ENCODE measurements at regions not wholly inside any gene's neighbourhood (a gene's known extent, or its start where the extent isn't known, plus 50 kb on each side); places are given as distances from the start of the nearest gene placed in this dataset.

DNA sequence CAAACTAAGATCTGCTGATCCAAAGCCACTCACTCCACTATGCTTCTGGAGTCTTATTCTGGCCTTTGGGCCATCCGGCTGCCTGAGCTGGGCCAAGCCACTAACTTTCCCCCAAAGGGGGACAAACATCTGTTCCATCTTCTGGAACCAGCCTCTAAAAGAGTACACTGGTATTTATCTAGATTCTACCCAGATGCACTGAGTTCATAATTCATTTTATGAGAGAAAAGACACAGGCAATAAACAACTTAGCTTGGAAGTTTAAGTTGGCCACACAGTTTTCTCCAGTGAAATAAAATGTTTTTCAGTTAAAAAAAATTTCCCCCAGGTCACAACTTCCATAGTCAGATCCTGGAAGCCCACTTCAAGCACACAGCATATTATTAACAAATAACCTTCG is 80.1 kb upstream of the ARHGEF3 start:
- Histone ChIP-seq H3K9ac (ENCODE audit: low read depth, low read length) (no peak overlapping the region), H3K27ac (ENCODE audit: low read depth, low read length) (no peak overlapping the region), H3K36me3 (ENCODE audit: control insufficient read depth, insufficient read depth, low read length) (no peaks in the 10 kb centered on the region), H3K4me3 (ENCODE audit: low read depth, low read length) (no peak overlapping the region), H3K9me3 (ENCODE audit: control insufficient read depth, insufficient read depth, low read length) (no peaks in the 10 kb centered on the region), H3K4me1 (ENCODE audit: control insufficient read depth, insufficient read depth, low read length) (peaks cover 7% of the 10 kb centered on the region; the same call in 1 of the 2 replicates), H3K27me3 (ENCODE audit: control insufficient read depth, insufficient read depth, low read length) (no peaks in the 10 kb centered on the region)

DNA sequence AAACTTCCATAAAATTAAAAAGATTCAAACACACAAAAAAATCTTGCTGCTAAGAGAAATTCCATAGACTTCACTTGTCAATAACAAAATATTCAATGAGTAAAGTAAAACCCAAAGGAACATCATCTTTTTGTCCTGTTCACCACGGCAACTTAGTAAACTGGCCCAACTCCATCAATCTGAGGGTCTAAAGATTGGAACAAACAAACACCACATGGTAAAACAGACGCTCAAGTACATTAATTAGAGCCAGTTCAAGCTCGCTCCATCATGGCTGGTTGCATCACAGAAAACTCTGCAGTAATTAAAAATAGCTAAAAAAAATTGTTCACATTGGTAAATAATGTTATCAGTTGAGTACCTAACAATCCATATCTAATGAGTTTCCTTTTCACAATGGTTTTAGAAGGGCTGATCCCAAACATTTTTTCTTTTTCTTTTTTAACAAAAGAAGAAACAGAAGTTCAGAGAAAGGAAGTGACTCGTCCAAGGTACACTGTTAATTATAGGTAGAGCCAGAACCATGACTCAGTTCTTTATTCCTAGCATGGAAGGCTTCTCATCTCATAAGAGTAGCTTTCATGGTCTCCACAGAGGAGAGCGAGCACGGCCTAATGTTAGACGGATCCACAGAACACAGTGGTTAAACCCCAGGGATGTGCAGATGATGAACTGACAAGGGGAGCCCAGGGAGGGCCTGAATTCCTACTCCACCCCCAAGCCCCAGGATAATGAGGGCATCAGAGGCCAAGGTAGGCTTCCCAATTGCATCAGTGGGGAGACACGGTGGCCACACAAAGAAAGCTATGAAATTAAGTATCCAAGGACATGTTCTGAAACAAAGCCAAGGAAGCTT is 79.2 kb upstream of the ARHGEF3 start:
- Histone ChIP-seq H3K4me1 (ENCODE audit: control insufficient read depth, insufficient read depth, low read length) (peaks cover 7% of the 10 kb centered on the region; the same call in 1 of the 2 replicates), H3K4me3 (ENCODE audit: low read depth, low read length) (no peak overlapping the region), H3K27ac (ENCODE audit: low read depth, low read length) (no peak overlapping the region), H3K36me3 (ENCODE audit: control insufficient read depth, insufficient read depth, low read length) (no peaks in the 10 kb centered on the region), H3K27me3 (ENCODE audit: control insufficient read depth, insufficient read depth, low read length) (no peaks in the 10 kb centered on the region), H3K9ac (ENCODE audit: low read depth, low read length) (no peak overlapping the region), H3K9me3 (ENCODE audit: control insufficient read depth, insufficient read depth, low read length) (no peaks in the 10 kb centered on the region)

DNA sequence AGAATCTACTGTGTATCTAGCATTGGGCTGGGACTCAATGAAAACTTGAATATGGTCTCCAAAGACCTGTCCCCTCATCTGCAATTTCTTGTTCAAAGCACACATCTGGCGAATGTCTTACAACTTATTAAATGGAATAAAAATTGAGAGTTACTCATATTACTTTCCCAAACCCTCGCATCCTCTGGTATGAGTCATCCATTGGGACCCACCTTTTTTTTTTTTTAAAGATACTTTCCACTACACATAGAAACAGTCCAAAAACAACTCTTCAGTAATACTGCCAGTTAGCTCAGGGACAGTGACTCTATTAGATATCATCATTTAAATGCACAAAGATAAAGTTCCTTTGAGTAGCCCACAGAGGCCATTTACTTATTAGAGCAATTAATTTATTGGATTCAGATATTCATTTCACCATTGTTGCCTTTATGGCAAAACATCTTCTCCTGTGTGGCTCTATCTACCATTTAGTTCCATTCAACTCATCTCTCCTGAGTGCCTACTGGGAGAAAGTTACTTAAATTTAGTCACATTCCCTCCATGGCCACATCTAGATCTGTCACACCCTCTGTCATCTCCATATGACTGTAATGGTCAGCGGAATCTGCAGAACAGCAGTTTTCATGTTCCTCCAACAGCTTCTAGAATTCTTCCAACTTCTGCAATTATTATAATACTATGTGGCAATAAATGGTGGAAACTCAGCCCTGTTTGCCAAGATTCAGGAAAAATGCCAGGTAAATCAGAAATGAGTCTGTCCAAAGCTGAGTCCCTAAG is 77.9 kb upstream of the ARHGEF3 start:
- Histone ChIP-seq H3K36me3 (ENCODE audit: control insufficient read depth, insufficient read depth, low read length) (no peaks in the 10 kb centered on the region), H3K27ac (ENCODE audit: low read depth, low read length) (no peak overlapping the region), H3K9me3 (ENCODE audit: control insufficient read depth, insufficient read depth, low read length) (no peaks in the 10 kb centered on the region), H3K4me1 (ENCODE audit: control insufficient read depth, insufficient read depth, low read length) (peaks cover 7% of the 10 kb centered on the region; the same call in 1 of the 2 replicates), H3K4me3 (ENCODE audit: low read depth, low read length) (no peak overlapping the region), H3K27me3 (ENCODE audit: control insufficient read depth, insufficient read depth, low read length) (no peaks in the 10 kb centered on the region), H3K9ac (ENCODE audit: low read depth, low read length) (no peak overlapping the region)

DNA sequence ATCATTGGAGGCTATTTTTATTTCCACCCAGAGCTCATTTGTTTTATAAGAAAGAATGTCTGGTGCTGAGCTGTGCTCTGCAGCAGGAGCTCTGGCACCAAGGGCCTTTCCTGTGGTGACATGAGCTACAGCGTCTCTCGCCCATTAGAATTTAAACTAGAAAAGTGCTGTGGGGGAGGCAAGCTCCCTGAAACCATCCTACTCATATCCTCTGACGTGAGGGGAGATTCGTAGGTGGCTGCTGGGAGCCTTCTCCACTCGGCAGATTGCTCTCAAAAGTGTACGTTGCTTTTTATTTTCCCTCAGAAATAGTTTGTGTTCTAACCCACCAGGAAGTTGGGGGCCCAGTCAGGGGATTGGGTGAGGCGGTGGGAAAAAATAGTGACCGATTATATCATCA is 76.3 kb upstream of the ARHGEF3 start:
- no peaks in the 10 kb centered on the region for H3K9me3 ChIP-seq (ENCODE audit: control insufficient read depth, insufficient read depth, low read length)
- H3K36me3 ChIP-seq (ENCODE audit: control insufficient read depth, insufficient read depth, low read length): no peaks in the 10 kb centered on the region
- no peak overlapping the region for H3K4me3 ChIP-seq (ENCODE audit: low read depth, low read length)
- peaks cover 7% of the 10 kb centered on the region; the same call in 1 of the 2 replicates for H3K4me1 ChIP-seq (ENCODE audit: control insufficient read depth, insufficient read depth, low read length)
- H3K27ac ChIP-seq (ENCODE audit: low read depth, low read length): no peak overlapping the region
- H3K9ac ChIP-seq (ENCODE audit: low read depth, low read length): no peak overlapping the region
- H3K27me3 ChIP-seq (ENCODE audit: control insufficient read depth, insufficient read depth, low read length): no peaks in the 10 kb centered on the region

DNA sequence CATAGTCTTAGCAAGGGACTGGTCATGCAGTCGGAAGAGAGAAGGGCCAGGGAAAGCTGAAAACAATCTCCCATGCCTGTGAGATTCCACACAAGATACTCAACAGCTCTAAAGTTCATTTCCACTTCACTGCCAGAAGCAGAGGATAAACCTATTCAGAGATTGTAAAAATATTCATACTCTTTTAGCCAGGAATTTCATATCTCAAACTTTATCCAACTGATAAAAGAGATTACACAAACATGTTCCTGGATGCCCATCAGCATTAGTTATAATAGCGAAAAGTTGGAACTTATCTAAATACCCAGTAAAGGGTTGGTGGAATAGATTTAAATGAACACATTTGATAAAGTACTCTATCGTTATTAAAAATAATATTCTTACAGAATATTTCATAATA is 75.2 kb upstream of the ARHGEF3 start:
- no peak overlapping the region for H3K4me3 ChIP-seq (ENCODE audit: low read depth, low read length)

DNA sequence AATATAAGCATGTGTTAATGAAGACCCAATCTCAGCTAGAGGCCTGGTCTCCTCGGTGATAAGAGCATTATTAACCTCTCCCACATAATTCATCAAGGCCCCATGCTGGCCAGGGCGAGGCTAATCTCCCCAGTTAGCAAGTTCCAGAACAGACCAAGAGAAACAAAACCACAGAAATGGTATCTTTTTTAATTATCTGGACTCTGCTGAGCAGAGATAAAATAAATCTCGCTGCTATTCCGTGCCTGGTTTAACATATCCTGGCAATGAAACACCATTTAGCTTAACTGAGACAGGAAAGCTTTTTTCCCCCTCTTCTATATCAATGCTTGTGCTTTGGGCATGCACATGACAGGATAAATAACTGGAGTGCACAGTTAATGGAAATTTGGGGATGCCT is 72.5 kb upstream of the ARHGEF3 start:
- no peaks in the 10 kb centered on the region for H3K27me3 ChIP-seq (ENCODE audit: control insufficient read depth, insufficient read depth, low read length)
- H3K27ac ChIP-seq (ENCODE audit: low read depth, low read length): no peak overlapping the region
- no peaks in the 10 kb centered on the region for H3K9me3 ChIP-seq (ENCODE audit: control insufficient read depth, insufficient read depth, low read length)
- no peak overlapping the region for H3K9ac ChIP-seq (ENCODE audit: low read depth, low read length)
- peaks cover 7% of the 10 kb centered on the region; the same call in 1 of the 2 replicates for H3K4me1 ChIP-seq (ENCODE audit: control insufficient read depth, insufficient read depth, low read length)
- no peaks in the 10 kb centered on the region for H3K36me3 ChIP-seq (ENCODE audit: control insufficient read depth, insufficient read depth, low read length)
- no peak overlapping the region for H3K4me3 ChIP-seq (ENCODE audit: low read depth, low read length)

More for the DNA sequence above, 75.2 kb upstream of the ARHGEF3 start:
- Histone ChIP-seq H3K36me3 (ENCODE audit: control insufficient read depth, insufficient read depth, low read length) (no peaks in the 10 kb centered on the region), H3K4me1 (ENCODE audit: control insufficient read depth, insufficient read depth, low read length) (peaks cover 7% of the 10 kb centered on the region; the same call in 1 of the 2 replicates), H3K9me3 (ENCODE audit: control insufficient read depth, insufficient read depth, low read length) (no peaks in the 10 kb centered on the region), H3K27me3 (ENCODE audit: control insufficient read depth, insufficient read depth, low read length) (no peaks in the 10 kb centered on the region), H3K9ac (ENCODE audit: low read depth, low read length) (no peak overlapping the region), H3K27ac (ENCODE audit: low read depth, low read length) (no peak overlapping the region)

DNA sequence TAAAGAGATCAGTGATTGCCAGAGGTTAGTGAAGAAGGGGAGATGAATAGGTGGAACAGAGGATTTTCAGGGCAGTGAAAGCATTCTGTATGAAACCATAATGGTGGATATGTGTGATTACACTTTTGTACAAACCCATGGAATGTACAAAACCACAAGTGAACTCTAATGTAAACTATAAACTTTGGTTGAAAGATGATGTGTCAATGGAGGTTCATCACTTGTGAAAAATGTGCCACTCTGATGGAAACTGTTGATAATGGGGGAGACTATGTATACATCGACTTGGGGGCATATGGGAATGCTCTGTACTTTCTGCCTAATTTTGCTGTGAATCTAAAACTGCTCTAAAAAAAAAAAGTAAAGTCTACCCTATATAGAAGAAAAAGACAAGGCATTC is 68.7 kb upstream of the ARHGEF3 start:
- Histone ChIP-seq H3K9me3 (ENCODE audit: control insufficient read depth, insufficient read depth, low read length) (no peaks in the 10 kb centered on the region), H3K9ac (ENCODE audit: low read depth, low read length) (no peak overlapping the region), H3K4me1 (ENCODE audit: control insufficient read depth, insufficient read depth, low read length) (no peaks in the 10 kb centered on the region), H3K27ac (ENCODE audit: low read depth, low read length) (no peak overlapping the region), H3K36me3 (ENCODE audit: control insufficient read depth, insufficient read depth, low read length) (no peaks in the 10 kb centered on the region), H3K27me3 (ENCODE audit: control insufficient read depth, insufficient read depth, low read length) (no peaks in the 10 kb centered on the region), H3K4me3 (ENCODE audit: low read depth, low read length) (no peak overlapping the region)

DNA sequence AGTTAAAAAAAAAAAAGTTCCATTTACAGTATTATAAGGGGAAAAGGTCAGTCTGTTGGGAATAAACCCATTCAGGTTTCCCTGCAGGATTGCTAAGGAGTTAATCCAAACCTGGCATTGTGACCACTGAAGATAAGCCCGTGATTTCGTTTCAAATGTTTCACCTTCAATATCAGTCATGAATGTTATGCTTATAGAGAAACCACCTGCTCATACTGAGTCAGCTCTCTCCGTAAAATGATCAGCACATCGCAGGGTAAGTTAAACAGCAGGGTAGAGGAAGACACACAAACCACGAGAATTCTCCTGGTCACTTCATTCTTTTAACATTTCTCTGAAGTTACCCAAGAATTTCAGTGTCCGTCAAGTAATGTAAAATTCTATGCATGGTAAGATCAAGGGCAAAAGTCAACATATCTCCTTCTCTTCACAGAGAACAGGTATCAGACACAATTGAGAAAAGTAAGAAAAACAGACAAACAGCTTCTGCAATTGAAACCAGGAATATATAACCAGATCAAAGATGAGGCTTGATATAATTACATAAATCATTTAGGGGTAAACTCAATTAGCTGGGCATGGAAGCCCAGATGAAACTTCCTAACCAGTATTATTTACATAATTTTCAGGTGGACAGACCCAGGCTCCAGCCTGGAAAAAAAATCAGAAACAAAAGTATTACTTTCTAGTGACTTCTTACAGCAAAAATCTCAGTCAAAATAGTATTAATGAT is 67.6 kb upstream of the ARHGEF3 start:
- Histone ChIP-seq H3K27ac (ENCODE audit: low read depth, low read length) (no peak overlapping the region), H3K4me1 (ENCODE audit: control insufficient read depth, insufficient read depth, low read length) (no peaks in the 10 kb centered on the region), H3K9me3 (ENCODE audit: control insufficient read depth, insufficient read depth, low read length) (no peaks in the 10 kb centered on the region), H3K27me3 (ENCODE audit: control insufficient read depth, insufficient read depth, low read length) (no peaks in the 10 kb centered on the region), H3K4me3 (ENCODE audit: low read depth, low read length) (no peak overlapping the region), H3K9ac (ENCODE audit: low read depth, low read length) (no peak overlapping the region), H3K36me3 (ENCODE audit: control insufficient read depth, insufficient read depth, low read length) (no peaks in the 10 kb centered on the region)

DNA sequence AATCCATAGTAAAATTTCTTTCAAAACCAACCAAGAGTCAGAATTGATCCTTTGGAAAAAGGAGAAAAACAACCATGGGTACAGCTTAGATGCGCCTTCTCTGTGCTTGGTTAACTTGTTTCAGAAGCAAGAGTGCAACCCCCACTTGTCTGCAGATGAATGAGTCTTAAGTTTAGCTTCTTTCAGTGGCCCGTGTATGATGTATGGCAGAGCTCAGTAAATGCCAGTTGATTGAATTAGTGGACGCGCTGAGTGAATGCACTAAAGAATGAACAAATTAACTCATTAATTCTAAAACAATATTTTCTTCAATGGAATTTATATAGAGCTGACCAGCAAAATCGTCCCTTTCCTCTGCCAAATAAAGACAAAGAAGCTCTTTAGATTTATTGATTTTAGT is 67.0 kb upstream of the ARHGEF3 start:
- Histone ChIP-seq H3K9me3 (ENCODE audit: control insufficient read depth, insufficient read depth, low read length) (no peaks in the 10 kb centered on the region), H3K4me1 (ENCODE audit: control insufficient read depth, insufficient read depth, low read length) (no peaks in the 10 kb centered on the region), H3K36me3 (ENCODE audit: control insufficient read depth, insufficient read depth, low read length) (no peaks in the 10 kb centered on the region), H3K4me3 (ENCODE audit: low read depth, low read length) (no peak overlapping the region), H3K27ac (ENCODE audit: low read depth, low read length) (no peak overlapping the region), H3K27me3 (ENCODE audit: control insufficient read depth, insufficient read depth, low read length) (no peaks in the 10 kb centered on the region), H3K9ac (ENCODE audit: low read depth, low read length) (no peak overlapping the region)

DNA sequence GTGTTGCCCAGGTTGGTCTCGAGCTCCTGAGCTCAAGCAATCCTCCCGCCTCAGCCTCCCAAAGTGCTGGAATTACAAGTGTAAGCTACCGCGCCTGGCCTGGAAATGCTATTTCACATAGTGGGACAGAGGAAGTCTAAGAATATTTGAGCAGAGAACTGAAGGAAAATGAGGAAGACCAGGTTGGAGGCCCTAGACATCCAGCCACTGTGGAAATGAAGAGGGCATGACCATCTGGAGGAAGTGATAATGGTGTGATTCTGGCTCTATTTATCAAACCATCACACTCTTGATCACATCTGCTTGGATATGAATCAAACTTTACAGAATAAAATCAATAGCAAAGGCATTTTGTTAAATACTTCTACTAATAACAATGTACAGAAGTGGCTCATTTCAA is 65.9 kb upstream of the ARHGEF3 start:
- Histone ChIP-seq H3K9ac (ENCODE audit: low read depth, low read length) (no peak overlapping the region), H3K4me1 (ENCODE audit: control insufficient read depth, insufficient read depth, low read length) (no peaks in the 10 kb centered on the region), H3K4me3 (ENCODE audit: low read depth, low read length) (no peak overlapping the region), H3K36me3 (ENCODE audit: control insufficient read depth, insufficient read depth, low read length) (no peaks in the 10 kb centered on the region), H3K27ac (ENCODE audit: low read depth, low read length) (no peak overlapping the region), H3K9me3 (ENCODE audit: control insufficient read depth, insufficient read depth, low read length) (no peaks in the 10 kb centered on the region), H3K27me3 (ENCODE audit: control insufficient read depth, insufficient read depth, low read length) (no peaks in the 10 kb centered on the region)

Data from HUES48 (cell line).